OCI-LY3 (cell line): ENCODE measurements at regions not wholly inside any gene's neighbourhood (a gene's known extent, or its start where the extent isn't known, plus 50 kb on each side); places are given as distances from the start of the nearest gene placed in this dataset.

Source experiments
- H2AFZ ChIP-seq: fragments of 200-600, 300-600 bp; shearing (Covaris generic); 2 replicates; pipeline ENCODE4 v1.6.0; 2014; ENCODE audit warnings: antibody characterized with exemption, low read depth, low read length
- H3K27ac ChIP-seq: fragments of 200-600, 300-600 bp; sonication (generic); 2 replicates; pipeline ENCODE4 v1.5.1; 2014; ENCODE audit warnings: mild to moderate bottlenecking, low read length, moderate library complexity, mixed read lengths
- H3K27me3 ChIP-seq: fragments of 200-600, 300-600 bp; sonication (generic); 2 replicates; pipeline ENCODE4 v1.6.1; 2014; ENCODE audit warnings: low read depth, low read length, mixed read lengths
- H3K36me3 ChIP-seq: fragments of 200-600, 300-600 bp; sonication (generic); replicated peaks from 2 replicates; pipeline ENCODE3; 2014; ENCODE audit warnings: low read depth, low read length, mixed read lengths
- H3K4me1 ChIP-seq: fragments of 300-600, 200-600 bp; sonication (generic); 2 replicates; pipeline ENCODE4 v1.6.1; 2014; ENCODE audit warnings: low read length, mixed read lengths
- H3K4me2 ChIP-seq: fragments of 200-600, 300-600 bp; sonication (generic); 2 replicates; pipeline ENCODE4 v1.6.1; 2014; ENCODE audit warnings: low read length, mixed read lengths
- H3K4me3 ChIP-seq: fragments of 300-600, 200-600 bp; sonication (generic); 2 replicates; pipeline ENCODE4 v1.5.1; 2014; ENCODE audit warnings: antibody characterized with exemption, mild to moderate bottlenecking, low read length, moderate library complexity
- H3K79me2 ChIP-seq: fragments of 300-600, 200-600 bp; shearing (Covaris generic); 2 replicates; pipeline ENCODE4 v1.6.1; 2014; ENCODE audit warnings: mild to moderate bottlenecking, low read length, mixed read lengths
- H3K9ac ChIP-seq: fragments of 300-600, 200-600 bp; shearing (Covaris generic); 2 replicates; pipeline ENCODE4 v1.6.0; 2014; ENCODE audit warnings: mild to moderate bottlenecking, low read length, moderate library complexity
- H3K9me3 ChIP-seq: fragments of 200-600, 300-600 bp; shearing (Covaris generic); 2 replicates; pipeline ENCODE4 v1.6.1; 2014; ENCODE audit warnings: low read length, mixed read lengths; ENCODE audit not compliant: insufficient read depth
- H4K20me1 ChIP-seq: fragments of 200-600, 300-600 bp; sonication (generic); 2 replicates; pipeline ENCODE4 v1.6.1; 2016; ENCODE audit warnings: low read length, mixed read lengths; ENCODE audit not compliant: insufficient read depth
- EZH2phosphoT487 ChIP-seq: fragments of 200-600 bp; shearing (Covaris generic); IDR thresholded peaks from 2 replicates; pipeline ENCODE4 v1.6.1; 2018; ENCODE audit warnings: antibody characterized with exemption, mixed run types, low read depth
- TF ChIP-seq, protein P1 (sequence below): fragments of 200-600, 300-600 bp; sonication (generic); IDR thresholded peaks from 2 replicates; pipeline ENCODE4 v1.5.1; 2014; ENCODE audit warnings: antibody characterized with exemption, low read length, low read depth

DNA sequence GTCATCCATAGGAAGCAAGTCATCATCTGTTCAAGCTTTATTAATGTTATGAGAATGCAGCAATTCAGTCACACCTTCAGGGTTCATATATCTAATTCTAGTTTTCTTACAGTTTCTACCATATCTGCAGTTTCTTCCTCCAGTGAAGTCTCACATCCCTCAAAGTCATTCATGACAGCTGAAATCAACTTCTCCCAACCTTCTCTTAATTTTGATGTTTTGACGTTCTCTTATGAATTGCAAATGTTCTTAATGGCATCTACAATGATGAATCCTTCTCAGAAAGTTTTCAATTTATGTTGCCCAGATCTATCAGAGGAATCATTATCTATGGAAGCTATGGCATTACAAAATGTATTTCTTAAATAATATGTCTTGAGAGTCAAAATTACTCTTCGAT lies 210.4 kb upstream of the ZBTB20 start:
- TF ChIP-seq EZH2phosphoT487: no peak
- TF ChIP-seq, protein P1, sequence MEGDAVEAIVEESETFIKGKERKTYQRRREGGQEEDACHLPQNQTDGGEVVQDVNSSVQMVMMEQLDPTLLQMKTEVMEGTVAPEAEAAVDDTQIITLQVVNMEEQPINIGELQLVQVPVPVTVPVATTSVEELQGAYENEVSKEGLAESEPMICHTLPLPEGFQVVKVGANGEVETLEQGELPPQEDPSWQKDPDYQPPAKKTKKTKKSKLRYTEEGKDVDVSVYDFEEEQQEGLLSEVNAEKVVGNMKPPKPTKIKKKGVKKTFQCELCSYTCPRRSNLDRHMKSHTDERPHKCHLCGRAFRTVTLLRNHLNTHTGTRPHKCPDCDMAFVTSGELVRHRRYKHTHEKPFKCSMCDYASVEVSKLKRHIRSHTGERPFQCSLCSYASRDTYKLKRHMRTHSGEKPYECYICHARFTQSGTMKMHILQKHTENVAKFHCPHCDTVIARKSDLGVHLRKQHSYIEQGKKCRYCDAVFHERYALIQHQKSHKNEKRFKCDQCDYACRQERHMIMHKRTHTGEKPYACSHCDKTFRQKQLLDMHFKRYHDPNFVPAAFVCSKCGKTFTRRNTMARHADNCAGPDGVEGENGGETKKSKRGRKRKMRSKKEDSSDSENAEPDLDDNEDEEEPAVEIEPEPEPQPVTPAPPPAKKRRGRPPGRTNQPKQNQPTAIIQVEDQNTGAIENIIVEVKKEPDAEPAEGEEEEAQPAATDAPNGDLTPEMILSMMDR: no peak

DNA sequence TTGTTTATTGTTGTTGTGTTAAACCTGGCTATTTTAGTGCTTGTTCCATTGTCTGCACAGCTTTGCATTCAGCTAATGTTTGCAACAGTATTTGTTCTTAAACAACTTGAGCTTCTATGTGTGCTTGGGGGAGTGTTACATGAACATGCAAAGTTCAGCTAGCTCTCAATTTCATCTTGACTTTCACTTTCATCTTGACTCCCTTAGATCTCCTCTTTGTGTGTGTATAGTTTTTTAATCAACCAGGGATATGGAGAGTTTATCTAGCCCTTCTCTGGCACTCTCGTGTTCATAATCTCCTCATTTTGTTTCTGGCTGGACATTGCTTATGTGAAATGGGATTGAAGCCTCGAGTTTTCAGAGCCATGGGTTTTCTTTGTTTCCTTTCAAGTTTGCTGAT lies 212.4 kb upstream of the ZBTB20 start:
- H3K36me3 ChIP-seq: no peaks in the 10 kb centered on the region
- H3K4me2 ChIP-seq: peak overlapping the region; percentile 65
- H3K4me3 ChIP-seq: peak overlapping the region; percentile 53
- no peak for TF ChIP-seq EZH2phosphoT487
- TF ChIP-seq, protein P1: no peak
- peak overlapping the region; percentile 18 for H3K27ac ChIP-seq
- no peaks in the 10 kb centered on the region for H3K27me3 ChIP-seq
- H3K9ac ChIP-seq: peak overlapping the region; percentile 28; the same call in 1 of the 2 replicates
- no peaks in the 10 kb centered on the region for H3K79me2 ChIP-seq
- H4K20me1 ChIP-seq: no peaks in the 10 kb centered on the region
- H3K9me3 ChIP-seq: no peaks in the 10 kb centered on the region
- H3K4me1 ChIP-seq: peaks cover 23% of the 10 kb centered on the region
- H2AFZ ChIP-seq: peak overlapping the region; percentile 90

More for the DNA sequence above, 210.4 kb upstream of the ZBTB20 start:
- Histone ChIP-seq H3K9ac (no peak overlapping the region), H3K4me3 (no peak overlapping the region), H2AFZ (no peak overlapping the region), H3K4me1 (peaks cover 23% of the 10 kb centered on the region), H4K20me1 (no peaks in the 10 kb centered on the region), H3K9me3 (no peaks in the 10 kb centered on the region), H3K27ac (no peak overlapping the region), H3K36me3 (no peaks in the 10 kb centered on the region), H3K4me2 (0 out of 2 replicates have a peak overlapping the region, but pooled peaks have one; percentile 10), H3K27me3 (no peaks in the 10 kb centered on the region), H3K79me2 (no peaks in the 10 kb centered on the region)

DNA sequence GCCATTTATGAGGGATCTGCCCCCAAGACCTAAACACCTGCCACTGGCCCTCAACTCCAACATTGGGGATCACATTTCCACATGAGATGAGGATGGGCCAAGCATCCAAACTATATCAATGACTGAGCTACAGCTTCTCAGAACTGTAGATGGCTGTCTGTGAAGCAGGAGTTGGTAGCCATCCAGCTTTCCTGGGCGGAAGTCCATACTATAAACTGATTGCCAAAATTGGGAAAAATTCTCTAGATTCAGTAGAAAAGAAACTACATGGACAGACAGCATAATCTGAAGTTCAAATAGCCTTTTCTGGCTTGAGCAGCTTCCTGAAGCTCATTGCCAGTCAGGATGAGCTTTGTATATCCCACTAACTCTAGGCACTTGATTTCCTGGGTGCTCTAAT lies 214.7 kb upstream of the ZBTB20 start:
- Histone ChIP-seq H3K36me3 (no peaks in the 10 kb centered on the region), H3K4me2 (no peak overlapping the region), H3K9me3 (no peaks in the 10 kb centered on the region), H3K27ac (no peak overlapping the region), H2AFZ (no peak overlapping the region), H3K9ac (no peak overlapping the region), H3K27me3 (no peaks in the 10 kb centered on the region), H3K4me1 (peaks cover 23% of the 10 kb centered on the region), H4K20me1 (no peaks in the 10 kb centered on the region), H3K4me3 (no peak overlapping the region), H3K79me2 (no peaks in the 10 kb centered on the region)
- TF ChIP-seq, protein P1: no peak
- TF ChIP-seq EZH2phosphoT487: no peak

DNA sequence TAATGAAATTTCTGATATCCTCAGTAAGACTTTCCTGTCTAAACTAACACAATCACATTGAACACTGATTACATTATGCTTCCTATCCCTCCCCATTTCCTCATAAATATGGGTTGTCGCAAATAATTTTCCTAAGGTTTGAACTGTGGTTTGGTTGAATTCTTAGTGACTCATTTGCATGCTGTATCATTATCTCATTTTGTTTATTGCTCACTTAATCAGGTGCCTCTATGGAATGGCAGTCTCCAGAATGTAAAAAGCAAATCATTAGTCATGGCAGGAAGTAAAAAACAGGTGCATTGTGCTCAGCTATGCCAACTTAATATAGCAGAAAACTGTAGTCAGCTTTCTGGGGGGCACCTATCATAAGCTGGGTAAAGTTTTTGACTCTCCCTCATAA lies 216.0 kb upstream of the ZBTB20 start:
- Histone ChIP-seq H2AFZ (no peak overlapping the region), H3K79me2 (no peaks in the 10 kb centered on the region), H3K9me3 (no peaks in the 10 kb centered on the region), H3K4me1 (peaks cover 13% of the 10 kb centered on the region), H3K27ac (no peak overlapping the region), H3K36me3 (no peaks in the 10 kb centered on the region), H3K27me3 (no peaks in the 10 kb centered on the region), H3K4me2 (no peak overlapping the region), H3K4me3 (no peak overlapping the region), H3K9ac (no peak overlapping the region), H4K20me1 (no peaks in the 10 kb centered on the region)
- no peak for TF ChIP-seq EZH2phosphoT487
- TF ChIP-seq, protein P1: no peak
